ENCODE measurements at regions not wholly inside any gene's neighbourhood (a gene's known extent, or its start where the extent isn't known, plus 50 kb on each side); places are given as distances from the start of the nearest gene placed in this dataset.
"Not testable (repeated sequence)": the region's sequence is repeated elsewhere in the genome, so short reads cannot be mapped to it uniquely, and the experiment has no call there.

DNA sequence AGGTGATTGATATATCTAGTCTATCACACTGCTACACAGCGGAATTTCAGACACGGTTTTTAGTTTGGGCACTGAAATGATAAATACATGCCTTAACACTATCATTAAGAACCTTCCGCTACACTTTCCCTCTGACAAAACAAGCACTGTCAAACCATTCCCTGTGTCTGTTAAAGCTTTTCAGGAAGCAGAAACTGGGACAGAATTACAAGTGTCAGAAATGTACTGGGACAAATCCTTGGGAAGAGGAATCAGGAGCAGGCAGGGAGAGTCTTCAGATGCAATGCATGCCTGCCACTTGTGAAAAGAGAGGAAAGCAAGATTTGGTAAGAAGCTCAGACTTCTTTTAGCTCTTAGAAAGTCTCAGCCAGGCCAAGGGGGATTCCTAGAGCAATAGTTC is 196.8 kb upstream of the PTPRZ1 start:
- TF ChIP-seq, protein P1, sequence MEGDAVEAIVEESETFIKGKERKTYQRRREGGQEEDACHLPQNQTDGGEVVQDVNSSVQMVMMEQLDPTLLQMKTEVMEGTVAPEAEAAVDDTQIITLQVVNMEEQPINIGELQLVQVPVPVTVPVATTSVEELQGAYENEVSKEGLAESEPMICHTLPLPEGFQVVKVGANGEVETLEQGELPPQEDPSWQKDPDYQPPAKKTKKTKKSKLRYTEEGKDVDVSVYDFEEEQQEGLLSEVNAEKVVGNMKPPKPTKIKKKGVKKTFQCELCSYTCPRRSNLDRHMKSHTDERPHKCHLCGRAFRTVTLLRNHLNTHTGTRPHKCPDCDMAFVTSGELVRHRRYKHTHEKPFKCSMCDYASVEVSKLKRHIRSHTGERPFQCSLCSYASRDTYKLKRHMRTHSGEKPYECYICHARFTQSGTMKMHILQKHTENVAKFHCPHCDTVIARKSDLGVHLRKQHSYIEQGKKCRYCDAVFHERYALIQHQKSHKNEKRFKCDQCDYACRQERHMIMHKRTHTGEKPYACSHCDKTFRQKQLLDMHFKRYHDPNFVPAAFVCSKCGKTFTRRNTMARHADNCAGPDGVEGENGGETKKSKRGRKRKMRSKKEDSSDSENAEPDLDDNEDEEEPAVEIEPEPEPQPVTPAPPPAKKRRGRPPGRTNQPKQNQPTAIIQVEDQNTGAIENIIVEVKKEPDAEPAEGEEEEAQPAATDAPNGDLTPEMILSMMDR (IDR thresholded peaks at IDR 0.05; ENCODE audit: low read depth, low read length, missing control alignments): no peak
- H3K4me3 ChIP-seq (ENCODE audit: low read depth, low read length): no peak overlapping the region
- DNase-seq (ENCODE audit: low read depth): no peak
- in situ Hi-C loops (cut with HindIII; ENCODE audit: low sequenced_read_pairs): no loop called here

DNA sequence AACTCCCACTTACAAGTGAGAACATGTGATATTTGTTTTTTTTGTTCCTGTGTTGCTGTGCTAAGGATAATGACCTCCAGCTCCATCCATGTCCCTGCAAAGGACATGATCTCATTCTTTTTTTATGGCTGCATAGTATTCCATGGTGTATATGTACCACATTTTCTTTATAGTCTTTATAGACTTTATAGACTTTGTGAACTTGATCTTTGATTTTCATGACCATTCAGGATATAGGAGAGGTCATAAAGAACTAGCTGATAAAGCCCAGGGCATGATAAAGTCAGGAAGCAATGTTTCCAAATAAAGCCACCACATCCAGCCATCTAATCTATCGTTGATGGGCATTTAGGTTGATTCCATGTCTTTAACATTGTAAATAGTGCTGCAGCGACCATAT is 198.5 kb upstream of the PTPRZ1 start:
- H3K4me3 ChIP-seq (ENCODE audit: low read depth, low read length); in situ Hi-C loops (cut with HindIII; ENCODE audit: low sequenced_read_pairs); DNase-seq (ENCODE audit: low read depth): not testable (repeated sequence)

DNA sequence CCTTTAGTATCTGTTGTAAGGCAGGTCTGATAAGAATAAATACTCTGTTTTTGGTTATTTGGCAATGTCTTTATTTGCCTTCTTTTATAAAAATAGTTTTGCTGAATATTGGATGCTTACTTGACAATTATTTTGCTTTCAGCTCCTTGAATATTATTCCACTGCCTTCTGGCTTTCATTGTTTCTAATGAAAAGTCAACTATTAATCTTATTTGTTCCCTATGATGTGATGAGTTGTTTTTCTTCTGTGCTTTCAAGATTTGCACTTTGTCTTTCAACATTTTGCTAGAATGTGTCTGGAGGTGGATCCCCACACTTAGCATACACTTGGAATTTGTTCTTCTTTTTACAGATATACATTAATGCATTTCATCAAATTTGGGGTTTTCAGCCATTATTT is 203.8 kb upstream of the PTPRZ1 start:
- TF ChIP-seq, protein P1 (IDR thresholded peaks at IDR 0.05; ENCODE audit: low read depth, low read length, missing control alignments): no peak
- no peak for DNase-seq (ENCODE audit: low read depth)
- in situ Hi-C loops (cut with HindIII; ENCODE audit: low sequenced_read_pairs): no loop called here
- no peak overlapping the region for H3K4me3 ChIP-seq (ENCODE audit: low read depth, low read length)

DNA sequence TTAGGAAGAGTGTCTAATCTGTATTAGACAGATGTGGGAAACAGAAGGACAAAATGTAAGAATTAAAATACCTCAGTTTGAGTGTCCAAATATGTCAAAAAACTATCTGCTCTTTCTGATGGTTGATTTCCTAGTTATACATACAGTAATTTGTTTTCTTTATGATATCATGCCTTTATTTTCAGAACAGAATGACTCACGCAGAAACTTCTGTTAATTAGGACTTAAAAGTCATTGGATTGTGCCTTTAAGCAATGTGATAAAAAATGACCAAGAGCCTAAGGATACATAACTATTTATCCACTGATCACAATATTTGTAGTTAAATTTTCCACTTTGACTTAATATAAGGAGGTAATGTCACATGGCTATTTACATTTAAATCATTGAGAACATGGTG is 206.7 kb upstream of the PTPRZ1 start:
- DNase-seq (ENCODE audit: low read depth): no peak
- in situ Hi-C loops (cut with HindIII; ENCODE audit: low sequenced_read_pairs): no loop called here
- H3K4me3 ChIP-seq (ENCODE audit: low read depth, low read length): no peak overlapping the region
- TF ChIP-seq, protein P1 (IDR thresholded peaks at IDR 0.05; ENCODE audit: low read depth, low read length, missing control alignments): no peak

DNA sequence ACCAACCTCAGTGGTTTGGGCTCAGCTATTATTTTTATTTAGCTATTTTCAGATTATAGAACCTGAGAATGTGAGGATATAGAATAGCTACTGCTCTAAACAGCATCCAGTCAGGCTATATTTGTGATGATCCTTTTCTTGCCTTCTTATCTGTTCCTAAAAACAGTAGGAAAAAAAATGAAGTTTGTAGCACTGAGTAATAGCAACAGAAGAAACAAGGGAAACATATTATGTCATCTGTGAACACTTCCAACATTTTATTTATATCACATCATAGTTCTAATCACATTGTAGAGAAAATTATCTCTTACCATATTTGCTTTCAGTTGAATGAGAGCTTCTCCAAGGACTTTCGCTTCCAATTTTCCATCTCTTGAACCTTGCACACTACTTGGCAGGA is 229.6 kb upstream of the PTPRZ1 start:
- TF ChIP-seq, protein P1 (IDR thresholded peaks at IDR 0.05; ENCODE audit: low read depth, low read length, missing control alignments): no peak
- no peak overlapping the region for H3K4me3 ChIP-seq (ENCODE audit: low read depth, low read length)
- no peak for DNase-seq (ENCODE audit: low read depth)
- in situ Hi-C loops (cut with HindIII; ENCODE audit: low sequenced_read_pairs): no loop called here

DNA sequence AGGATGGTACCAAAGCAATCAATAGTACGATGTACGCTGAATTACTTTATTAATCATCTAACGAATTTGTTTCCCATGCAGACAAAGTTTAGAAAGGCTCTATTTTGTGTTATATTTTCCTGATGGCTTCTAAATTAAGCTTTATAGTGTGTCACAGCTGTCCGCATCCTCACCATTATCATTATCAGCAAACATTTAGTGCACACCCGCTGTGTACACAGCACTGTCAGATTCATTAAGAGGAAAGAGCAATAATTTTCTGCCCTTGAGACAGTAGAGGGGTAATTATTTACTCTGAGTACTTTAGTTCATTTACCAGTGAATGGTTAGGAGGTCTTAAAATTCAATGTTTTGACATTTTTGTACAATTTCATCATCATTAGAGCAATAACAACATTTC is 233.3 kb upstream of the PTPRZ1 start:
- H3K4me3 ChIP-seq (ENCODE audit: low read depth, low read length): no peak overlapping the region
- in situ Hi-C loops (cut with HindIII; ENCODE audit: low sequenced_read_pairs): no loop called here
- no peak for DNase-seq (ENCODE audit: low read depth)
- TF ChIP-seq, protein P1 (IDR thresholded peaks at IDR 0.05; ENCODE audit: low read depth, low read length, missing control alignments): no peak

DNA sequence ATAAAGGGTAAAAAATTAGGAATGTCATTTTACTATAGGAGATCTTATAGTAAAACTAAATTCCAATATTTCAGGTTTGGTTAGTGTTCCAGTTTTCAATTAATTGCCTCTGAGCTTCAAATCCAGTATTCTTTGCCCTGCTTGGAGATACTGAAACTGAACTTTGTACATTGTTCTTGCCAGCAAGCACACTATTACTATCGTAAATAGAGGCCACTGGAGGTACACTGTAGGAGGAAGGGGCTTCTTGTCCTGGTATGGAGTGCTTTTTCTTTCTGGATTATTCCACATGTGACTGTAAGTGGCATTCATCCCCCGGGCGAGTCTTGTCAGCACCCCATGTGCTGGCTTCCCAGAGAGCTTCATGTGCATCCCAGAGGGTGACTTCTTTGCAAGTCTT is 234.7 kb upstream of the PTPRZ1 start:
- DNase-seq (ENCODE audit: low read depth): no peak
- in situ Hi-C loops (cut with HindIII; ENCODE audit: low sequenced_read_pairs): no loop called here
- H3K4me3 ChIP-seq (ENCODE audit: low read depth, low read length): no peak overlapping the region
- TF ChIP-seq, protein P1 (IDR thresholded peaks at IDR 0.05; ENCODE audit: low read depth, low read length, missing control alignments): no peak
